Thyroid gland (tissue), 4 donors: ENCODE measurements at regions not wholly inside any gene's neighbourhood (a gene's known extent, or its start where the extent isn't known, plus 50 kb on each side); places are given as distances from the start of the nearest gene placed in this dataset.

Source experiments
- DNase-seq, 2 donors: peaks; one replicate each; pipeline ENCODE4 v3.0.0-alpha.2; 2019
- H3K27ac ChIP-seq, 3 donors: fragments of 200-600 bp; sonication (generic); 1 replicate in 2 of 3; 2 replicates in 1 of 3; pipeline ENCODE4 v1.5.1; 2016 to 2019; ENCODE audit warnings: mild to moderate bottlenecking in 1 of 3, moderate library complexity in 1 of 3
- H3K27me3 ChIP-seq: fragments of 200-600 bp; sonication (generic); one replicate; pipeline ENCODE4 v1.5.1; 2019
- H3K36me3 ChIP-seq, 2 donors: fragments of 200-600 bp; sonication (generic); one replicate each; pipeline ENCODE4 v1.5.1; 2016 to 2019
- H3K4me1 ChIP-seq, 2 donors: fragments of 200-600 bp; sonication (generic); one replicate each; pipeline ENCODE4 v1.5.1; 2017 to 2019
- H3K4me3 ChIP-seq, 3 donors: fragments of 200-600 bp; sonication (generic); replicated peaks in 1 of 3; 1 replicate in 2 of 3; 2 replicates in 1 of 3; pipeline ENCODE4 v1.5.1; 2016; ENCODE audit warnings: mild to moderate bottlenecking in 1 of 3
- H3K9me3 ChIP-seq: fragments of 200-600 bp; sonication (generic); one replicate; pipeline ENCODE4 v1.5.1; 2017
- CTCF ChIP-seq, 6 experiments: fragments of 200-600 bp in 3 of 6; fragments of 450-650 bp in 3 of 6; sonication (generic) in 3 of 6; IDR thresholded peaks; one replicate each; pipeline ENCODE4 v1.5.1; 2016 to 2019; ENCODE audit warnings: antibody characterized with exemption in 6 of 6, mild to moderate bottlenecking in 2 of 6, inconsistent platforms in 1 of 6, moderate library complexity in 1 of 6
- POLR2A ChIP-seq, 2 donors: fragments of 450-650 bp; IDR thresholded peaks; one replicate each; pipeline ENCODE4 v1.6.1; 2017; ENCODE audit warnings: antibody characterized with exemption in 2 of 2, mild to moderate bottlenecking in 2 of 2, moderate library complexity in 1 of 2
- WGBS, 2 donors: methylation state at CpG; one replicate each; pipeline ENCODE4 v1.1.5; 2017; 5-methylcytosine and 5-hydroxymethylcytosine counted together
- intact Hi-C: fragments of 100-400 bp; cut with DNase I; formaldehyde crosslinking; loops from one replicate; pipeline ENCODE4 v1.15.1; 2023

GRCh38 chr4:11197631-11198341 is 230.9 kb downstream of the HS3ST1 start:
- H3K9me3 ChIP-seq = no peaks in the 10 kb centered on the region

GRCh38 chr4:11196927-11197522 is 231.7 kb downstream of the HS3ST1 start:
- no peaks in the 10 kb centered on the region for H3K4me1 ChIP-seq
- DNase-seq = no peak
- WGBS, 2 donors = 68 to 72% methylated on average over 4 of the region's 4 CpGs
- no peak overlapping the region for H3K27ac ChIP-seq
- no peaks in the 10 kb centered on the region for H3K9me3 ChIP-seq
- no peaks in the 10 kb centered on the region for H3K27me3 ChIP-seq
- intact Hi-C loops = no loop called here
- H3K4me3 ChIP-seq = no peak overlapping the region
- no peak for TF ChIP-seq CTCF (IDR thresholded peaks at IDR 0.05)
- no peak for TF ChIP-seq POLR2A (IDR thresholded peaks at IDR 0.05)
- H3K36me3 ChIP-seq = no peaks in the 10 kb centered on the region

More at GRCh38 chr4:11197631-11198341, 230.9 kb downstream of the HS3ST1 start:
- DNase-seq = no peak
- Histone ChIP-seq H3K36me3 (no peaks in the 10 kb centered on the region), H3K4me1 (no peaks in the 10 kb centered on the region), H3K4me3 (no peak overlapping the region), H3K27ac (no peak overlapping the region), H3K27me3 (no peaks in the 10 kb centered on the region)
- intact Hi-C loops = no loop called here
- TF ChIP-seq POLR2A (IDR thresholded peaks at IDR 0.05) = no peak
- TF ChIP-seq CTCF (IDR thresholded peaks at IDR 0.05) = no peak
- WGBS, 2 donors = 85 to 88% methylated on average over 8 of the region's 8 CpGs

GRCh38 chr4:11194431-11194830 is 234.3 kb downstream of the HS3ST1 start:
- H3K9me3 ChIP-seq = no peaks in the 10 kb centered on the region
- DNase-seq = no peak
- no peaks in the 10 kb centered on the region for H3K36me3 ChIP-seq
- H3K27me3 ChIP-seq = no peaks in the 10 kb centered on the region
- intact Hi-C loops = no loop called here
- H3K4me3 ChIP-seq = no peak overlapping the region
- no peak overlapping the region for H3K27ac ChIP-seq
- H3K4me1 ChIP-seq = no peaks in the 10 kb centered on the region
- WGBS, 2 donors = 21 to 26% methylated on average over 3 of the region's 3 CpGs
- TF ChIP-seq POLR2A (IDR thresholded peaks at IDR 0.05) (no peak), CTCF (IDR thresholded peaks at IDR 0.05) (no peak)

DNA sequence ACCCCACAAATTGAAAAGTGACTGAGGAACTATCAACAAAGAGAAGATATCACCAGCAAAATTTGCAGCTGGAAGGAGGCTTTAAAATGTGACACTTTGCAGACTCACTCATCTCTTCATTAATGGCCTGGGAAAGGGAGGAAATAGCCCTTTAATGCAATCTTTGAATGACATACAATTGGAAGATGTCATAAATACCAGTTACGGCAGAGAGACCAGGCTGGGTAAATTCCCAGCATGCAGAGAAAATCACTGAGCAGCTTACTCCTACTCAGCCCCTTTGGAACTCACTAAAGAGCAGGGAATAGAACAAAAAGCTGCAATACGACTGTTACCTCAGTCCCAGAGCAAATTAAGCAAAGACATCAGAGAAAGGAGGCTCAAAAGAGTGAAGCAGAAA is 238.9 kb downstream of the HS3ST1 start:
- intact Hi-C loops = no loop called here
- Histone ChIP-seq H3K9me3 (no peaks in the 10 kb centered on the region), H3K27me3 (no peaks in the 10 kb centered on the region), H3K36me3 (no peaks in the 10 kb centered on the region), H3K27ac (no peak overlapping the region), H3K4me3 (no peak overlapping the region), H3K4me1 (no peaks in the 10 kb centered on the region)
- no peak for TF ChIP-seq POLR2A (IDR thresholded peaks at IDR 0.05)
- TF ChIP-seq CTCF (IDR thresholded peaks at IDR 0.05) = no peak
- 24 to 38% methylated on average over 2 of the region's 2 CpGs for WGBS, 2 donors
- DNase-seq = no peak

GRCh38 chr4:11183356-11183740 is 245.3 kb downstream of the HS3ST1 start:
- intact Hi-C loops = no loop called here
- WGBS, 2 donors = 36 to 47% methylated on average over 2 of the region's 2 CpGs
- TF ChIP-seq CTCF (IDR thresholded peaks at IDR 0.05) (no peak), POLR2A (IDR thresholded peaks at IDR 0.05) (no peak)
- Histone ChIP-seq H3K36me3 (no peaks in the 10 kb centered on the region), H3K27me3 (no peaks in the 10 kb centered on the region), H3K27ac (no peak overlapping the region), H3K9me3 (no peaks in the 10 kb centered on the region), H3K4me1 (no peaks in the 10 kb centered on the region), H3K4me3 (no peak overlapping the region)
- DNase-seq = no peak
